Astrocyte of the hippocampus (primary cell): ENCODE measurements at regions not wholly inside any gene's neighbourhood (a gene's known extent, or its start where the extent isn't known, plus 50 kb on each side); places are given as distances from the start of the nearest gene placed in this dataset.

ENCODE experiments used
- DNase-seq: peaks from one replicate; pipeline ENCODE4 v3.0.0; 2011; ENCODE audit warnings: low read depth, low spot score

- DNase-seq = no peak
Observed at GRCh38 chr5:56515011-56515410, 281.9 kb upstream of the ANKRD55 start.

GRCh38 chr5:56514245-56514644 lies 281.1 kb upstream of the ANKRD55 start:
- no peak for DNase-seq

- no peak for DNase-seq
Observed at GRCh38 chr5:56513141-56513540, 280.0 kb upstream of the ANKRD55 start.

- DNase-seq = no peak
Observed at GRCh38 chr5:56512313-56512996, 279.3 kb upstream of the ANKRD55 start.

GRCh38 chr5:56511326-56511841 lies 278.3 kb upstream of the ANKRD55 start:
- no peak for DNase-seq

- DNase-seq = no peak
Observed at GRCh38 chr5:56508249-56508648, 275.1 kb upstream of the ANKRD55 start.

- DNase-seq = no peak
Observed at GRCh38 chr5:56507351-56507930, 274.3 kb upstream of the ANKRD55 start.

- no peak for DNase-seq
Observed at GRCh38 chr5:56506211-56506965, 273.3 kb upstream of the ANKRD55 start.

- DNase-seq = no peak
Observed at GRCh38 chr5:56503929-56504328, 270.8 kb upstream of the ANKRD55 start.

- DNase-seq = peak; percentile 38
Observed at GRCh38 chr5:56501781-56502557, 268.8 kb upstream of the ANKRD55 start.

- DNase-seq = no peak
Observed at GRCh38 chr5:56499901-56500300, 266.8 kb upstream of the ANKRD55 start.

- no peak for DNase-seq
Observed at GRCh38 chr5:56499491-56499890, 266.4 kb upstream of the ANKRD55 start.

GRCh38 chr5:56498759-56499395 lies 265.7 kb upstream of the ANKRD55 start:
- DNase-seq = no peak

GRCh38 chr5:56496581-56497063 lies 263.5 kb upstream of the ANKRD55 start:
- no peak for DNase-seq

- DNase-seq = no peak
Observed at GRCh38 chr5:56494300-56494731, 261.2 kb upstream of the ANKRD55 start.

GRCh38 chr5:56493766-56494165 lies 260.6 kb upstream of the ANKRD55 start:
- DNase-seq = no peak

GRCh38 chr5:56493308-56493707 lies 260.2 kb upstream of the ANKRD55 start:
- DNase-seq = no peak

- DNase-seq = no peak
Observed at GRCh38 chr5:56492812-56493211, 259.7 kb upstream of the ANKRD55 start.

- peak; percentile 11 for DNase-seq
Observed at GRCh38 chr5:56490971-56491468, 257.9 kb upstream of the ANKRD55 start.

GRCh38 chr5:56489272-56489671 lies 256.1 kb upstream of the ANKRD55 start:
- DNase-seq = no peak

GRCh38 chr5:56487528-56488115 lies 254.5 kb upstream of the ANKRD55 start:
- no peak for DNase-seq
